ENCODE measurements at regions not wholly inside any gene's neighbourhood (a gene's known extent, or its start where the extent isn't known, plus 50 kb on each side); places are given as distances from the start of the nearest gene placed in this dataset.

DNA sequence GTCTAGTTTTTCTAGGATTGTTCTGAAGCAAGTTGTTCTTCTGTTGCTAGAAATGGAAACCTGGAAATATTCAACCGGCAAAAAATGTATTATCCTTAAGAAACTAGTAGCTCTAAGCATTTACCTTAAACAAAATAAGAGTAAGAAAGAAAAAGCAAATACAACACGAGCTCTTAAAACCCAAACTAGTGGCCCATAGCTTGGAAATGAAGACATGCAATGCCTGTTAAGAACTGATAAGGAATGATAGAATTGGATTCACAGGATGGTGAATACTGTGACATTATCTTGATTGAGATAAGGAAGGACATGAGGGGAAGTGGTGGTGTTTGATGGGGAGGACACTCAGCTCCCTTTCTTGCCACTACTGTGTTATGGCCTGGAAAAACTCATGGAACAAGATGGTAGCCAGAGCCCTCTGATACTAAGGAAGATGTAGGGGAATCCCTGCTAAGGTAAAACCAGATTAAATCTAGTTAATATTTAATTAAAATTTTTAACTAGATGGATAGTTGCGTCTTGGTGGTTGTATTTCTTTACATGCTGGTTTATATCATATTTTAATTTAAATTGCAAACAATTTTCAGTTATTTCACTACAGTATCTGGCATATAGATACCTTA is 193.8 kb downstream of the LPIN1 start:
- no peaks in the 10 kb centered on the region for H3K9me1 ChIP-seq (replicated peaks; ENCODE audit: control insufficient read depth, extremely low read depth, insufficient read depth, low read length)
- intact Hi-C loops (cut with micrococcal nuclease), result no loop called here
- POLR2A ChIA-PET, result no interaction called here
- no peaks in the 10 kb centered on the region for H3K36me3 ChIP-seq (ENCODE audit: control insufficient read depth in 2 of 2, extremely low read depth in 1 of 2, insufficient read depth in 2 of 2, low read length in 2 of 2)
- dilution Hi-C loops (cut with MboI; ENCODE audit: extremely low pct_ligation_motif_present, low sequenced_read_pairs), result no loop called here
- H3K4me3 ChIP-seq (replicated peaks in 1 of 3; ENCODE audit: insufficient read depth in 1 of 3, low read depth in 1 of 3, low read length in 3 of 3), result no peak overlapping the region
- no TSS peak for BruUV-seq (replicated peaks)
- H3K4me2 ChIP-seq (ENCODE audit: insufficient read depth, low read length), result no peak overlapping the region
- DNase-seq (ENCODE audit: low read depth, low spot score) (no peak), FAIRE-seq (no peak)
- H3K27ac ChIP-seq (ENCODE audit: insufficient read depth, low read depth, low read length), result no peak overlapping the region
- no peaks in the 10 kb centered on the region for H4K20me1 ChIP-seq (replicated peaks; ENCODE audit: control insufficient read depth, extremely low read depth, insufficient read depth, low read length)
- no peaks in the 10 kb centered on the region for H3K79me2 ChIP-seq (ENCODE audit: control insufficient read depth, insufficient read depth, low read length)
- TF ChIP-seq FOS (IDR thresholded peaks at IDR 0.05; ENCODE audit: borderline replicate concordance, insufficient read depth, low read length), result no peak
- TF ChIP-seq GATA2 (IDR thresholded peaks at IDR 0.05; ENCODE audit: insufficient read depth, insufficient read length, low read depth, low read length), result no peak
- TF ChIP-seq MYC (IDR thresholded peaks at IDR 0.05; ENCODE audit: low read depth, low read length), result no peak
- no peak for TF ChIP-seq POLR2A (IDR thresholded peaks at IDR 0.05; ENCODE audit: low read depth, low read length)
- TF ChIP-seq EZH2 (IDR thresholded peaks at IDR 0.05; ENCODE audit: borderline replicate concordance, low read depth, low read length, severe bottlenecking), result no peak
- TF ChIP-seq, protein P1, sequence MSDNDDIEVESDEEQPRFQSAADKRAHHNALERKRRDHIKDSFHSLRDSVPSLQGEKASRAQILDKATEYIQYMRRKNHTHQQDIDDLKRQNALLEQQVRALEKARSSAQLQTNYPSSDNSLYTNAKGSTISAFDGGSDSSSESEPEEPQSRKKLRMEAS (IDR thresholded peaks at IDR 0.05; ENCODE audit: insufficient read depth, insufficient read length), result no peak
- TF ChIP-seq, protein P2, sequence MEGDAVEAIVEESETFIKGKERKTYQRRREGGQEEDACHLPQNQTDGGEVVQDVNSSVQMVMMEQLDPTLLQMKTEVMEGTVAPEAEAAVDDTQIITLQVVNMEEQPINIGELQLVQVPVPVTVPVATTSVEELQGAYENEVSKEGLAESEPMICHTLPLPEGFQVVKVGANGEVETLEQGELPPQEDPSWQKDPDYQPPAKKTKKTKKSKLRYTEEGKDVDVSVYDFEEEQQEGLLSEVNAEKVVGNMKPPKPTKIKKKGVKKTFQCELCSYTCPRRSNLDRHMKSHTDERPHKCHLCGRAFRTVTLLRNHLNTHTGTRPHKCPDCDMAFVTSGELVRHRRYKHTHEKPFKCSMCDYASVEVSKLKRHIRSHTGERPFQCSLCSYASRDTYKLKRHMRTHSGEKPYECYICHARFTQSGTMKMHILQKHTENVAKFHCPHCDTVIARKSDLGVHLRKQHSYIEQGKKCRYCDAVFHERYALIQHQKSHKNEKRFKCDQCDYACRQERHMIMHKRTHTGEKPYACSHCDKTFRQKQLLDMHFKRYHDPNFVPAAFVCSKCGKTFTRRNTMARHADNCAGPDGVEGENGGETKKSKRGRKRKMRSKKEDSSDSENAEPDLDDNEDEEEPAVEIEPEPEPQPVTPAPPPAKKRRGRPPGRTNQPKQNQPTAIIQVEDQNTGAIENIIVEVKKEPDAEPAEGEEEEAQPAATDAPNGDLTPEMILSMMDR (IDR thresholded peaks at IDR 0.05; ENCODE audit: extremely low read depth in 1 of 2, insufficient read depth in 1 of 2, low read depth in 1 of 2, low read length in 2 of 2), result no peak
- no peak for TF ChIP-seq JUN (IDR thresholded peaks at IDR 0.05; ENCODE audit: borderline replicate concordance, insufficient read depth, insufficient read length, low read depth)
- no peak for TF ChIP-seq POLR2AphosphoS5 (IDR thresholded peaks at IDR 0.05; ENCODE audit: insufficient read depth, low read depth, low read length)
- no peaks in the 10 kb centered on the region for H3K4me1 ChIP-seq (ENCODE audit: control insufficient read depth, extremely low read depth, insufficient read depth, low read length)
- H2AFZ ChIP-seq (ENCODE audit: low read depth, low read length), result no peak overlapping the region
- CTCF ChIA-PET, result interaction anchor here (1.2 kb wide), 1 partner anchor 76 kb away, joined by 4 read pairs; no protein-coding TSS in a partner anchor
- no peak overlapping the region for H3K9ac ChIP-seq (replicated peaks; ENCODE audit: extremely low read depth, insufficient read depth, low read length)
- H3K27me3 ChIP-seq (ENCODE audit: control insufficient read depth in 2 of 2, insufficient read depth in 2 of 2, low read length in 2 of 2), result no peaks in the 10 kb centered on the region
- no peaks in the 10 kb centered on the region for H3K9me3 ChIP-seq (replicated peaks; ENCODE audit: control insufficient read depth, insufficient read depth, low read length)

All from endothelial cell of umbilical vein (primary cell).